COLO668 (cell line): ENCODE measurements at regions not wholly inside any gene's neighbourhood (a gene's known extent, or its start where the extent isn't known, plus 50 kb on each side); places are given as distances from the start of the nearest gene placed in this dataset.
A peak's percentile ranks its signal among the peaks of the same experiment; 100 is the strongest.

Experiments
- DNase-seq: peaks from one replicate; lab custom pipeline; 2025; ENCODE audit not compliant: unreplicated experiment; lab: John Stamatoyannopoulos, UW

DNA sequence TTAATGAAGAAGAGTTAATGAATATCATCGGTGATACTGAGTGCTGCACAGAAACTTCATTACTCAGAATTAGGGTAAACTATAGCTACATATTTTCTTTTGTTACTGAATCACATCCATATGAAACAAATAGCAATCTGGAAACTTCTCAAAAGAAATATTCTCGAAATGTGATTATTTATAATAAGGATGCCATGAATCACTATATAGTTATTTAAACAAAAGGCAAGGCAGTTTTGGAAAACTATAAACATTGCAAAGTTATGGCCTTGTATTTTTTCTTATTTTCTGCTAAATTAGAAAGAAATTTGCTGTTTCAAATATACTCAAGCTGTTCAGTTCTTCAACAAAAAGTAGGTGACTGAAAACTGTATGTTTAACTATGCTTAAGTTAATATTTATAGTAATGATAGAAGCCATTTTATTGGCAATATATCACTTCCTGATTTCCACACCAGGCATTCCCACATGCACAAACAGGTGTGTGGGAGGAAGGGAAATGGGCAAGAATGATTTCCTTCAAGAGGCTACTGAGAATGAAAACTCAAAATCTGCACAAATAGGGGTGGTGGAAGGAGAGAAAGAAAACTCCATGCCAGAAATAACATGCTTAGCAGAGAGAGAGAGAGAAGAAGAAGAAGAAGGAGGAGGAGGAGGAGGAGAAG lies 74.5 kb upstream of the FRY start:
- no peak for DNase-seq

DNA sequence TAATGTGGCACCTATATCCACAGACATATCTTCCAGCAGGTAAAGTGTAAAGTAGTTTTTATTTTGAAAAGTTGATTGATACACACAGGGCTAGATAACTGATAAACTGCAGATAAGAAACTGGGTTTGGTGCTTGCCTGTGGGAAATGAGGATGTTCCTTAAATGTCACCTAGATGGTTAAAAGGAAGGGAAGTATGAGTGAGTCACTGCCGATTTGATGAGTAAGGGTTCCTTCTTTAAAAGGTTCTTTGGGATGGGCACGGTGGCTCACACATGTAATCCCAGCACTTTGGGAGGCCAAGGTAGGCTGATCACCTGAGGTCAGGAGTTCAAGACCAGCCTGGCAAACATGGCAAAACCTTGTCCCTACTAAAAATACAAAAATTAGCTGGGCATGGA lies 73.8 kb upstream of the FRY start:
- DNase-seq = no peak

DNA sequence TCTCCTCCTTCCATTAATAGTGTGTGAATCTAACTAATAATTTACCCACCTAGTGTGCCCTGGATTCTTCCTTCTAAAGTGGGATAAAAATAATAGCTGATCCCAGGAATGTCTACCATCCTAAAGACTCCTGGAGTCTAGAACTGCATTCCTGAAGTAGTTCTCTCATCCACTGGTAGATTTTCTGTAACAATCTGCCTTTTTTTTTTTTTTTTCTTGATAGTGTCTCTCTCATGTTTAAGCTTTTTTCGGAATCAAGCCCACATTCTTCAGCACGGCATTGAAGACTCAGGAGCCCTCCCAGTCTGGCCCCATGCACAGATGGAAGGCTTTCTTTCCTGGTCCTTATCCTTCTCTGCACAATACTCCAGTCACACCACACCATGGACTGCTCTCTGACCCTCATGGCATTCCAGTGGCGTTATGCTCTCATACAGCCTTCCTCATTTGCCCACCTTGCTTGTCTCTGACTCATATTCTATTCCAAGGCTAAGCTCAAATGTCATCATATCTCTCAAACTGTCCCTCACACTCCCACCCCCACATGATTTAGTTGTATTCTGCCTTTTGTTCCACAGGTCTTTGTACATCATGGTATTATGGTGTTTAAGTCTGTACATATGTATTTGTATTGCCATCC lies 68.7 kb upstream of the FRY start:
- no peak for DNase-seq

DNA sequence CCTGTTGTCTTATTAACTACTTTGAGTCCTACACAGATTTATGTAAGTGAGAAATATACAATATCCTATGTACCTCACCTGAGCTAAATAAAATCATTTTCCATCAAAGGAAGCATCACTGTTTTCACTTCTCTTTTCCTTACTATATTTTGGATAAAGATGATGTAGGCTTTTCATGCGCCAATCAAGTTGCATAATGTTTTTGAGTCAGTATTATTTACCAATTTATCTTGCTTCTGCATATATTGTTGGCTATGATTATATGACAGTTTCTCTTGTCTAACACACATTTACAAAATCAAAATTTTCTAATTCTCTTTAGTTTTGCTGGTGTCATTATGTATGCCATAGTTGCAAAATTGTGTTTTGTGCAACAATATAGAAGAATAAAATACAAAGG lies 67.9 kb upstream of the FRY start:
- no peak for DNase-seq

DNA sequence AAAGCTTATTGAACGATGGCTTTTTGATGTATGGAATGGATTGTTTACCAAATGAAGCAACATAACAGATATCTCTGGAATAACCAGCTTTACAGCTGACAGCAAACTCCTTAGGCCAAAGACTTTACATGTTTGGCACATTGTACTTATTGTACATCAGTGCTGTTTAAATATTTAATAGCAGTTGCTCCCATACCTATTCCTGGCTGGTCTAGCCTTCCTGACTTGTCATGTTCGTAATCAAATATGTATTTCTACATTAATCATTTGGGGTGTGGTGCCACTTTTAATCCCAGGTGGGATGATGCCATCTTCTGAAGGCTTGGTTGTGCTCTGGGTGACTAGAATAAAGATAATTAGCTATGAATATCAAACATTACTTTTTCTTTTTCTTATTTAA lies 67.4 kb upstream of the FRY start:
- no peak for DNase-seq

DNA sequence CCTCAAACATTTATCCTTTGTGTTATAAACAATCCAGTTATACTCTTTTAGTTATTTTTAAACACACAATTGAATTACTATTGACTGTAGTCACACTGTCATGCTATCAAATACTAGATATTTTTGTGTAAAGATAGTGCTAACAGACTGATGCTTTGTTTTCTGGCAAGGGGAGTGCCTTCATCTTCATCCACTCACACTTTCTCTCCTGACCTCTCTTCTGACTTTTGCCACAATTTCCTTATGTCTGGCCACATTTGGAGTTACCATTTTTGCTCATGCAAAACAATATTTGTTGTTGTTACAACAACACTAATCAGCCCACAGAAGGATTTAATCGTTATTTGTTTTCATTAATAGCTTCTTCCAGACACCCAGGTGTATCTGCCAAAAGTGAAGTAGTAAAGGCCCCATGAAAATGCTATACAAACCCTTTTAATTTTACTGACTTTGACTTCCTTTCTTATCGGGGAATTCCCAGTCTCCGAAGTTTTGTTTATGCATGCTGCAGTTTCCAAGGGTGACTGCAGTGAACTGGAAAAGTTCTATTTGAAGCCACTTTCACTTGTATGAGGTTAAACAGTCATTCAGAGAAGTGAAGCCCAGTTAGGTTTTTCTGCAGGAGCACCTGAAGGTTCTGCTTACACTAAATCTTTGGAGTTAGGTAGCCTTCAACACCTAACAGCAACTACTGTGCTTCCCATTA lies 66.1 kb upstream of the FRY start:
- peak; percentile 41 for DNase-seq

DNA sequence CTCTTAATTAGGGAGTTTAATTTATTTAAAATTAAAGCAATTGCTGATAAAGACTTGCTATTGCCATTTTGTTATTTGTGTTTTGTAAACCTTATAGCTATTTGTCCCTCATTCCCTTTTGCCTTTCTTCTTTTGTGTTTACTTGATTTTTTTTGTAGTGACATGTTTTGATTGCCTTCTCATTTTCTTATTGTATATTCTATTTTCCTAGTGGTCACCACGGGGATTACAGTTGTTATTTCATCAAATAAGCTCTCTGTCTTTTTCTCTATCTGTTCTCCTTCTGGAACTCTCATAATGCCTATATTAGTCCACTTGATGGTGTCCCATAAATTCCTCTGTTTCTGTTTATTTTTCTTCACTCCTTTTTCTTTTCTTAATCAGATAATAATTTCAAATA lies 64.4 kb upstream of the FRY start:
- no peak for DNase-seq

DNA sequence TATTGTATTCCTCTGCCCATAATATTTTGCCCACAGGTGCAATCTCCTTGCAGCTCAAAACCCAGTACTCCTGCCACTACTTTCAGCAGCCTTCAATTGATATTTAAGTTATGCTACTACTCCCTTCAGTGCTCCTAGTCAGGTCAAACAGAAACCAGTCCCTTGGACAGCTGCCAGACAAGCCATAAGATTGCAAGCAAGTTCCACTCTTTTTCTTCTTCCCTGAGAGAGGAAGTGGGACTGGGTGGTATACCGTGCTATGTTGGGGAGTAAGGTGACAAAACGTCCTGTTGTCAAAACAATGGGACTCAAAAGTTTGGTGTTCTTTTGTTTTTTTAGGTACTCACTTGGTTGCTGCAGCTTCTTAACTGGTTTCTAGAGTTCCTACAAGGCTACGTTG lies 63.1 kb upstream of the FRY start:
- DNase-seq = no peak

DNA sequence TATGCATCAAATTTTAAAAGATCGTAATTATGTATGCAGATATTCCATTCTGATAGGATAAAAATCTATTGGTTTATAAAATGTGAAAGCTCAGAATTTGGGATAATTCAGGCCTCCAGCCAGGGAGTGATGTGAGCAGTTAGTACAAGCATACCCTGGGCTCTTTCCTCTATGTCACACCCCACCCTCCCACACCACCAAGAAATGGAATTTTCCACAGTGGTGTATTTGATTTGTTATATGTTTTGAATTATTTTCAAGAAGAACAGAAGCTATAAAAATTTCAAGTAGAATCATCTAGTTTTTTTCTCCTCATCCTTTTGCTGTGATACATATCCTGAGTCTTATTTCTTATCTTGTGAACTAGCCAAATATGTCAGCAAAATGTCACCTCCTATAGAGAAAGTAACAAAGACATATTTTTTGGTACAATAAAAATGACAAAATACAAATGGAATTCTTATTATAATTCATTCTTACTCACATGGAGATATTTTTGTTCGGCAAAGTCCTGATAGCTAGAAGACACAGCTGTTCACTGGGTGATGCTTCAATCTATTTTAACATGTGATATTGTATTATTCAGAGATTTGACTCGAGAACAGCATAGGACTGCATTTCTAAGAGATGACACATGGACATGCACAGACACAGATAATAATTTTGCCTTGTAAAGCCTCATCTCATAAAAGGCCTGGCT lies 61.2 kb upstream of the FRY start:
- DNase-seq = no peak

DNA sequence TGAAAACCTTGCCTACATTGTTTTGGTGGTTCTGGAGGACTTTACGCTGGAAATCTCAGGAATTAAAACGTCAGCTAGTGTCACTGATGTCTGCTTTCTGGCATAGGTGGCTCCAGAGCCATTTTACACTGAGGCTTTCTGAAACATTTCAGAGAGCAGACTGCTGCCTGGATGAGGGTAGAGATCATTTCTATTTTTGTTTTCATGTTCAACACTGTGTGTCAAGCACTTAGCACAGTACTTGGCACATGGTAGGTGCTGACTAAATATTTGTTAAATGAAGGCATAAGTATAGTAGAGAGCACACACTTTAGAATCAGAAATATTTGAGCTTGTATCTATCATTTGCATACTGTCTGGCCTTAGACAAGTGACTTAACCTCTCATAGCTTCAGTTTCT lies 59.1 kb upstream of the FRY start:
- no peak for DNase-seq

DNA sequence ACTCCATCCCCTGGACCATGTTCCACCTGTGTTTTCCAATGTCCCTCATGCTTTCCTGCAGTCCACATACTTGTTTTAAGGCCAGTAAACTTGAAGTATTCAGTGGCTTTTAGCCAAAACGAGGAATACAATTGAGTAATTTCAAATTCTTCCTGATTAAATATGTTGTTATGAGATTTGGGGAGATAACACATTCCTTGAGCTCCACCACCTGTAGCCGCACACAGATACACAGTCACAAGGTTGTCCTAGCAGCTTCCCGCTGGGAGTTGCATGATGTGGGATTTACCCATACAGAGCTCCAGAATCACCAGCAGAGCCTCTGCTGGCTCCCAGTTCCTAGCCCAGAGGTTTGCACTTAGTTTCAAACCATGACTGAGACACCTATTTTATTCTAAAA lies 53.6 kb upstream of the FRY start:
- DNase-seq = no peak

DNA sequence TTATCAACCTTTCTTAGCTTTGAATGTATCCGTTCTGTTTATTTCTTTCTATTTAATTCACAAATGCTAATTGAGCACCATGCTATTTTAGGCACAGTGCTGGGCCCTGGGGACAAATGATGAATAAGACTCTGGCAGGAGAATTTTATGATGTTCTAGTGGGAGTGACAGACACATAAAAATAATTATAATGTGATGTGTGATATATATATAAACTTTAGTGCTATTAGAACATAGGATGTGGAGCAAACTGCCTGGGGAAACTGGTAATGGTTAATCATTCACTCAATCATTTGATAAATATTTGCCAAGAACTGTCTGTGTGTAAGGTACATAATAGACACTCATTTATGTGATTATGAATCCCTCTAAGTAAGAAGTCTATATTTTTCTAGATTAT lies 50.7 kb upstream of the FRY start:
- DNase-seq = no peak
